H9 (cell line): ENCODE measurements at regions not wholly inside any gene's neighbourhood (a gene's known extent, or its start where the extent isn't known, plus 50 kb on each side); places are given as distances from the start of the nearest gene placed in this dataset.

Experiments
- DNase-seq: peaks from one replicate; pipeline ENCODE4 v3.0.0-alpha.2; 2017
- H2AFZ ChIP-seq: one replicate; pipeline ENCODE4 v1.6.1; 2013; ENCODE audit warnings: mild to moderate bottlenecking, low read length, control low read depth, moderate library complexity
- H2AK5ac ChIP-seq: 2 replicates; pipeline ENCODE4 v1.6.1; 2013; ENCODE audit warnings: low read length, control low read depth, mixed read lengths; ENCODE audit not compliant: insufficient read length
- H2BK120ac ChIP-seq: one replicate; pipeline ENCODE4 v1.6.1; 2013; ENCODE audit warnings: low read depth, mild to moderate bottlenecking, low read length, control low read depth, inconsistent platforms; ENCODE audit not compliant: poor library complexity, severe bottlenecking
- H2BK12ac ChIP-seq: 2 replicates; pipeline ENCODE4 v1.6.1; 2013; ENCODE audit warnings: low read length, control low read depth, mixed read lengths, low read depth; ENCODE audit not compliant: insufficient read length
- H2BK15ac ChIP-seq: 2 replicates; pipeline ENCODE4 v1.6.1; 2013; ENCODE audit warnings: low read depth, low read length, control low read depth
- H2BK20ac ChIP-seq: one replicate; pipeline ENCODE4 v1.6.1; 2013; ENCODE audit warnings: low read depth, mild to moderate bottlenecking, low read length, control low read depth, inconsistent platforms; ENCODE audit not compliant: poor library complexity, severe bottlenecking
- H2BK5ac ChIP-seq: 2 replicates; pipeline ENCODE4 v1.6.1; 2013; ENCODE audit warnings: low read length, control low read depth, mixed read lengths; ENCODE audit not compliant: insufficient read length
- H3K14ac ChIP-seq: 2 replicates; pipeline ENCODE4 v1.6.1; 2013; ENCODE audit warnings: low read length, control low read depth; ENCODE audit not compliant: insufficient read depth
- H3K18ac ChIP-seq: 2 replicates; pipeline ENCODE4 v1.6.1; 2013; ENCODE audit warnings: low read depth, mild to moderate bottlenecking, mixed read lengths, low read length, control low read depth; ENCODE audit not compliant: insufficient read length
- H3K23ac ChIP-seq: 2 replicates; pipeline ENCODE4 v1.6.1; 2013; ENCODE audit warnings: low read length, control low read depth, mixed read lengths, low read depth; ENCODE audit not compliant: insufficient read length
- H3K23me2 ChIP-seq: 2 replicates; pipeline ENCODE4 v1.6.1; 2013; ENCODE audit warnings: low read depth, mild to moderate bottlenecking, mixed read lengths, low read length, control low read depth; ENCODE audit not compliant: insufficient read length, poor library complexity, severe bottlenecking
- H3K27ac ChIP-seq: 2 replicates; pipeline ENCODE4 v1.5.1; 2013; ENCODE audit warnings: low read length, control low read depth, mixed read lengths, low read depth; ENCODE audit not compliant: insufficient read length
- H3K27me3 ChIP-seq: 2 replicates; pipeline ENCODE4 v1.6.1; 2013; ENCODE audit warnings: low read length, control low read depth, inconsistent platforms; ENCODE audit not compliant: insufficient read depth
- H3K4ac ChIP-seq: 2 replicates; pipeline ENCODE4 v1.6.1; 2013; ENCODE audit warnings: low read depth, mild to moderate bottlenecking, control low read depth, inconsistent platforms, low read length, moderate library complexity
- H3K4me1 ChIP-seq: 2 replicates; pipeline ENCODE4 v1.6.1; 2013; ENCODE audit warnings: low read length, control low read depth, inconsistent platforms; ENCODE audit not compliant: insufficient read depth
- H3K4me2 ChIP-seq: 2 replicates; pipeline ENCODE4 v1.6.1; 2013; ENCODE audit warnings: low read length, control low read depth, mixed read lengths; ENCODE audit not compliant: insufficient read length, insufficient read depth
- H3K56ac ChIP-seq: 2 replicates; pipeline ENCODE4 v1.6.1; 2013; ENCODE audit warnings: low read depth, mild to moderate bottlenecking, mixed read lengths, low read length, control low read depth; ENCODE audit not compliant: insufficient read length
- H3K79me1 ChIP-seq: 2 replicates; pipeline ENCODE4 v1.6.1; 2013; ENCODE audit warnings: low read depth, mild to moderate bottlenecking, moderate library complexity, low read length, control low read depth, inconsistent platforms; ENCODE audit not compliant: insufficient read depth, poor library complexity, severe bottlenecking
- H3K79me2 ChIP-seq: 2 replicates; pipeline ENCODE4 v1.6.1; 2013; ENCODE audit warnings: low read length, control low read depth, inconsistent platforms; ENCODE audit not compliant: insufficient read depth
- H3K9ac ChIP-seq: 2 replicates; pipeline ENCODE4 v1.6.1; 2013; ENCODE audit warnings: low read length, control low read depth, mixed read lengths; ENCODE audit not compliant: insufficient read length; ENCODE audit errors: extremely low read depth
- H3K9me3 ChIP-seq: one replicate; pipeline ENCODE4 v1.6.1; 2013; ENCODE audit warnings: low read depth, low read length, inconsistent platforms; ENCODE audit not compliant: control insufficient read depth
- H3T11ph ChIP-seq: one replicate; pipeline ENCODE4 v1.6.1; 2013; ENCODE audit warnings: mild to moderate bottlenecking, low read length, control low read depth, inconsistent platforms
- H4K20me1 ChIP-seq: one replicate; pipeline ENCODE4 v1.6.1; 2013; ENCODE audit not compliant: control insufficient read depth, insufficient read length, insufficient read depth
- H4K5ac ChIP-seq: 2 replicates; pipeline ENCODE4 v1.6.1; 2013; ENCODE audit warnings: low read depth, mild to moderate bottlenecking, mixed read lengths, low read length, control low read depth; ENCODE audit not compliant: insufficient read length
- H4K8ac ChIP-seq: replicated peaks from 2 replicates; pipeline ENCODE4 v1.6.1; 2013; ENCODE audit warnings: low read length, control low read depth, mixed read lengths, low read depth; ENCODE audit not compliant: insufficient read length
- H4K91ac ChIP-seq: 2 replicates; pipeline ENCODE4 v1.6.1; 2013; ENCODE audit warnings: low read depth, mild to moderate bottlenecking, moderate library complexity, mixed read lengths, low read length, control low read depth; ENCODE audit not compliant: insufficient read length
- H3K27ac Mint-ChIP-seq, 3 experiments: 2 replicates in 2 of 3; 3 replicates in 1 of 3; pipeline ENCODE4 v1.8.0; 2020 to 2021; ENCODE audit warnings: mixed read lengths in 3 of 3, mild to moderate bottlenecking in 1 of 3, moderate library complexity in 1 of 3
- H3K27me3 Mint-ChIP-seq: 2 replicates; pipeline ENCODE4 v1.8.0; 2021; ENCODE audit warnings: low read depth, mild to moderate bottlenecking, moderate library complexity, mixed read lengths
- H3K36me3 Mint-ChIP-seq, 3 experiments: 2 replicates in 2 of 3; 3 replicates in 1 of 3; pipeline ENCODE4 v1.8.0; 2020 to 2021; ENCODE audit warnings: low read depth in 3 of 3, mixed read lengths in 3 of 3; ENCODE audit not compliant: insufficient read depth in 1 of 3
- H3K4me1 Mint-ChIP-seq, 2 experiments: 2 replicates each; pipeline ENCODE4 v1.8.0; 2020; ENCODE audit warnings: mixed read lengths in 2 of 2
- H3K4me3 Mint-ChIP-seq, 2 experiments: 2 replicates in 1 of 2; 3 replicates in 1 of 2; pipeline ENCODE4 v1.8.0; 2020 to 2021; ENCODE audit warnings: mild to moderate bottlenecking in 2 of 2, mixed read lengths in 2 of 2, moderate library complexity in 1 of 2
- H3K9me3 Mint-ChIP-seq, 2 experiments: 2 replicates in 1 of 2; 3 replicates in 1 of 2; pipeline ENCODE4 v1.8.0; 2020; ENCODE audit warnings: mild to moderate bottlenecking in 2 of 2, mixed read lengths in 2 of 2, moderate library complexity in 1 of 2
- CTCF ChIP-seq: fragments of 200-600 bp; sonication (generic); conservative IDR thresholded peaks from 3 replicates; pipeline ENCODE4 v1.8.0; 2021; ENCODE audit warnings: antibody characterized with exemption, mild to moderate bottlenecking
- WGBS: extraction: QIAGEN DNeasy Blood & Tissue Kit; methylation state at CpG from one replicate; pipeline ENCODE4 v1.1.7; 2013; ENCODE audit warnings: missing lambda C conversion rate, low lambda C conversion rate, mixed read lengths; ENCODE audit not compliant: insufficient read length; ENCODE audit errors: extremely low coverage; 5-methylcytosine and 5-hydroxymethylcytosine counted together

- H3K4me2 ChIP-seq, result no peak overlapping the region
Observed at GRCh38 chr6:112549749-112550148, 202.6 kb downstream of the RFPL4B start.

More at GRCh38 chr6:112549749-112550148, 202.6 kb downstream of the RFPL4B start:
- H4K5ac ChIP-seq, result no peak overlapping the region
- no peak overlapping the region for H3K18ac ChIP-seq
- H2BK20ac ChIP-seq, result no peak overlapping the region
- no peak overlapping the region for H3K27ac Mint-ChIP-seq
- H3K79me2 ChIP-seq, result no peaks in the 10 kb centered on the region
- no peak overlapping the region for H2BK120ac ChIP-seq
- H3K27me3 Mint-ChIP-seq, result no peaks in the 10 kb centered on the region
- no peak overlapping the region for H2BK5ac ChIP-seq
- H3K56ac ChIP-seq, result no peak overlapping the region
- no peaks in the 10 kb centered on the region for H3K23me2 ChIP-seq
- H2AK5ac ChIP-seq, result no peak overlapping the region
- TF ChIP-seq CTCF, result no peak
- no peak overlapping the region for H4K8ac ChIP-seq
- H3K4me3 Mint-ChIP-seq, result no peak overlapping the region
- H4K20me1 ChIP-seq, result no peaks in the 10 kb centered on the region
- no peaks in the 10 kb centered on the region for H3K79me1 ChIP-seq
- H2AFZ ChIP-seq, result no peak overlapping the region
- no peak overlapping the region for H4K91ac ChIP-seq
- no peak overlapping the region for H2BK12ac ChIP-seq
- no peak overlapping the region for H3K14ac ChIP-seq
- H3K4me1 ChIP-seq, result no peaks in the 10 kb centered on the region
- peaks cover 12 to 16% of the 10 kb centered on the region in 2 experiments; a peak in 4 of 5 replicates for H3K9me3 Mint-ChIP-seq
- H3K4ac ChIP-seq, result no peak overlapping the region
- H3K23ac ChIP-seq, result no peak overlapping the region
- no peaks in the 10 kb centered on the region for H3K9me3 ChIP-seq
- H3K9ac ChIP-seq, result no peak overlapping the region
- no peaks in the 10 kb centered on the region for H3K4me1 Mint-ChIP-seq
- H3T11ph ChIP-seq, result no peak overlapping the region
- no peak for DNase-seq
- peaks cover 0 to 15% (median 8%) of the 10 kb centered on the region in 3 experiments; a peak in 5 of 7 replicates for H3K36me3 Mint-ChIP-seq
- no peak overlapping the region for H2BK15ac ChIP-seq
- no peak overlapping the region for H3K27ac ChIP-seq
- WGBS, result no CpG with 5 or more reads among the region's 1 CpG
- no peaks in the 10 kb centered on the region for H3K27me3 ChIP-seq
